GM10266 (cell line): ENCODE measurements at regions not wholly inside any gene's neighbourhood (a gene's known extent, or its start where the extent isn't known, plus 50 kb on each side); places are given as distances from the start of the nearest gene placed in this dataset.

ENCODE experiments used
- DNase-seq: peaks from one replicate; pipeline ENCODE4 v3.0.0; 2012; ENCODE audit errors: extremely low spot score
- CTCF ChIP-seq: IDR thresholded peaks from 2 replicates; pipeline ENCODE4 v1.5.1; 2012; ENCODE audit warnings: mild to moderate bottlenecking, low read depth; ENCODE audit not compliant: control insufficient read depth, insufficient read depth; ENCODE audit errors: missing control alignments

- TF ChIP-seq CTCF: no peak
- no peak for DNase-seq
Measured at GRCh38 chr4:12584116-12584875, 899.8 kb downstream of the RAB28 start.

- no peak for TF ChIP-seq CTCF
- no peak for DNase-seq
Measured at GRCh38 chr4:12583275-12583674, 900.9 kb downstream of the RAB28 start.

GRCh38 chr4:12580787-12581186 lies 903.4 kb downstream of the RAB28 start:
- no peak for TF ChIP-seq CTCF
- no peak for DNase-seq

- no peak for DNase-seq
- TF ChIP-seq CTCF: no peak
Measured at GRCh38 chr4:12579172-12579571, 905.0 kb downstream of the RAB28 start.

GRCh38 chr4:12576409-12576808 lies 907.7 kb downstream of the RAB28 start:
- no peak for TF ChIP-seq CTCF
- no peak for DNase-seq

GRCh38 chr4:12573716-12574115 lies 910.4 kb downstream of the RAB28 start:
- no peak for TF ChIP-seq CTCF
- no peak for DNase-seq

DNA sequence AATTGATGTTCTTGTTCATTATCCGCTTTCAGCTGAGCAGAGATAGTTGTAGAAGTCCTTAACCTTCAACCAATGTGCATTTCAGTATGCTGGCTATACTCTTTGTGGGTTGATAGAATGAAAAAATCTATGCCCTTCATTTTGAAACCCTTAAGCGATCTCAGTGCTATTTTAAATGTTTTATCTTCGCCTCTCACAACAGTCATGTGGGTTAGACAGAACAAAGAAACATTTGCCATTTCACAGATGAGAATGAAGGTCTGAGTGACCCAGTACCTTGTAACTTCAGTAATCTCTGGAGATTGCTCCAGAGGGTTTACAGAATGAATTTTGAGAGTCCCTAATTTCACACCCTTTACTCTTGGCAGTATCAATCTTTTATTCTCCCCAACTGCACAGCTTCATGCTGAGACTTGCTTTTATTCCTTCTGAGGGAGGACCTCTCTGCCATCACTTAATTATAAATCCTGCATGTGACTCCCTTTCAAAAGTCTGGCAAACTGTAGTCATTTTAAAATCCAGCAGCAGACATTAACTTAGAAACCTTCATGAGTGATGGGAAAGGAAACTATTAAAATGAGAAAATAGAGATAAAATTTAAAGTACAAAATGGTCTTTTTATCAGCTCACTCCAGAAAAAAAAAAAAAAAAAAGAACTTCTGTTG lies 921.5 kb downstream of the RAB28 start:
- DNase-seq: no peak
- no peak for TF ChIP-seq CTCF
